H1 (cell line): ENCODE measurements at regions not wholly inside any gene's neighbourhood (a gene's known extent, or its start where the extent isn't known, plus 50 kb on each side); places are given as distances from the start of the nearest gene placed in this dataset.

Source experiments
- CTCF ChIA-PET: fragments of 300-600 bp; sonication (Branson Sonifier 250); formaldehyde crosslinking; loops from one replicate; lab custom pipeline; 2021; ENCODE audit not compliant: partially characterized antibody; lab: Charles Lee
- POLR2A ChIA-PET: fragments of 300-600 bp; sonication (Branson Sonifier 250); formaldehyde crosslinking; loops from one replicate; lab custom pipeline; 2021; ENCODE audit warnings: inconsistent platforms; ENCODE audit not compliant: partially characterized antibody; lab: Charles Lee
- DNase-seq, 2 experiments: peaks; one replicate each; pipeline versions ENCODE4 v3.0.0 to v3.0.0-alpha.2; 2010 to 2022; ENCODE audit warnings: low spot score in 2 of 2, low read depth in 1 of 2, mixed read lengths in 1 of 2
- FAIRE-seq: peaks from 2 replicates; lab custom pipeline; 2011; peaks lifted over from hg19 to GRCh38; lab: Jason Lieb, UNC
- H2AFZ ChIP-seq: 2 replicates; pipeline ENCODE4 v1.8.1; 2012; ENCODE audit warnings: low read length, inconsistent platforms
- H2AK5ac ChIP-seq: 2 replicates; pipeline ENCODE4 v1.6.1; 2013; ENCODE audit warnings: low read depth, low read length
- H2BK120ac ChIP-seq: replicated peaks from 2 replicates; pipeline ENCODE3; 2013; ENCODE audit warnings: low read depth, low read length, inconsistent platforms
- H2BK12ac ChIP-seq: 2 replicates; pipeline ENCODE4 v1.6.1; 2013; ENCODE audit warnings: low read depth, low read length
- H2BK15ac ChIP-seq: 2 replicates; pipeline ENCODE4 v1.6.1; 2013; ENCODE audit warnings: low read length
- H2BK20ac ChIP-seq: 2 replicates; pipeline ENCODE4 v1.6.1; 2013; ENCODE audit warnings: low read length
- H2BK5ac ChIP-seq: 2 replicates; pipeline ENCODE4 v1.6.1; 2013; ENCODE audit warnings: low read depth, low read length
- H3K14ac ChIP-seq: 2 replicates; pipeline ENCODE4 v1.6.1; 2013; ENCODE audit warnings: inconsistent platforms; ENCODE audit not compliant: insufficient read length
- H3K18ac ChIP-seq: 2 replicates; pipeline ENCODE4 v1.6.1; 2013; ENCODE audit warnings: low read length; ENCODE audit errors: extremely low read depth
- H3K23ac ChIP-seq: 2 replicates; pipeline ENCODE4 v1.6.1; 2013; ENCODE audit warnings: inconsistent platforms; ENCODE audit not compliant: insufficient read length
- H3K23me2 ChIP-seq: 2 replicates; pipeline ENCODE4 v1.6.1; 2013; ENCODE audit warnings: low read depth, low read length
- H3K27ac ChIP-seq: 2 replicates; pipeline ENCODE4 v1.6.1; 2011; ENCODE audit warnings: low read depth, low read length, inconsistent platforms
- H3K27me3 ChIP-seq, 4 experiments: replicated peaks in 1 of 4; 1 replicate in 1 of 4; 2 replicates in 3 of 4; pipeline versions ENCODE4 v1.6.1 to v1.8.1; 2011 to 2013; ENCODE audit warnings: low read length in 3 of 4, mild to moderate bottlenecking in 3 of 4, inconsistent platforms in 2 of 4, mixed read lengths in 2 of 4, moderate library complexity in 1 of 4; ENCODE audit not compliant: control insufficient read depth in 3 of 4, insufficient read depth in 3 of 4; ENCODE audit errors: extremely low read depth in 1 of 4
- H3K36me3 ChIP-seq, 4 experiments: 2 replicates each; pipeline versions ENCODE4 v1.6.1 to v1.8.1; 2011 to 2013; ENCODE audit warnings: mild to moderate bottlenecking in 4 of 4, low read length in 3 of 4, moderate library complexity in 2 of 4, control low read depth in 1 of 4, inconsistent platforms in 1 of 4; ENCODE audit not compliant: insufficient read depth in 4 of 4, control insufficient read depth in 2 of 4
- H3K4ac ChIP-seq: replicated peaks from 2 replicates; pipeline ENCODE3; 2013; ENCODE audit warnings: low read length, low read depth, mixed read lengths, inconsistent platforms; ENCODE audit not compliant: insufficient read length
- H3K4me1 ChIP-seq, 4 experiments: replicated peaks in 1 of 4; 1 replicate in 1 of 4; 2 replicates in 3 of 4; pipeline versions ENCODE4 v1.6.1 to v1.8.1; 2011 to 2013; ENCODE audit warnings: low read length in 3 of 4, inconsistent platforms in 2 of 4, mixed read lengths in 1 of 4; ENCODE audit not compliant: insufficient read depth in 4 of 4, control insufficient read depth in 3 of 4
- H3K4me2 ChIP-seq, 2 experiments: 2 replicates each; pipeline versions ENCODE4 v1.6.1 to v1.8.1; 2011 to 2013; ENCODE audit warnings: low read depth in 2 of 2, low read length in 2 of 2, control low read depth in 1 of 2, inconsistent platforms in 1 of 2, mild to moderate bottlenecking in 1 of 2; ENCODE audit not compliant: insufficient read depth in 1 of 2
- H3K4me3 ChIP-seq, 4 experiments: fragments of 200-600, 300-600 bp in 1 of 4; sonication (generic), shearing (Covaris generic), sonication (Bioruptor Twin) in 1 of 4; 2 replicates each; pipeline versions ENCODE4 v1.5.1 to v1.8.1; 2011 to 2016; ENCODE audit warnings: low read length in 4 of 4, low read depth in 3 of 4, control low read depth in 2 of 4, inconsistent platforms in 2 of 4, mild to moderate bottlenecking in 2 of 4, mixed read lengths in 1 of 4, moderate library complexity in 1 of 4; ENCODE audit not compliant: insufficient read depth in 2 of 4; ENCODE audit errors: extremely low read depth in 1 of 4
- H3K56ac ChIP-seq: replicated peaks from 2 replicates; pipeline ENCODE3; 2013; ENCODE audit warnings: low read depth, mild to moderate bottlenecking, mixed read lengths, low read length, inconsistent platforms; ENCODE audit not compliant: insufficient read length
- H3K79me1 ChIP-seq: 2 replicates; pipeline ENCODE4 v1.6.1; 2013; ENCODE audit warnings: low read depth, low read length, control low read depth
- H3K79me2 ChIP-seq, 2 experiments: 2 replicates each; pipeline versions ENCODE4 v1.6.1 to v1.8.1; 2012 to 2013; ENCODE audit warnings: low read length in 2 of 2, mild to moderate bottlenecking in 2 of 2, inconsistent platforms in 1 of 2; ENCODE audit not compliant: insufficient read depth in 2 of 2, control insufficient read depth in 1 of 2
- H3K9ac ChIP-seq, 4 experiments: replicated peaks in 1 of 4; 1 replicate in 1 of 4; 2 replicates in 3 of 4; pipeline versions ENCODE4 v1.6.1 to v1.8.1; 2011 to 2013; ENCODE audit warnings: low read depth in 3 of 4, low read length in 3 of 4, control low read depth in 2 of 4, mild to moderate bottlenecking in 2 of 4, moderate library complexity in 2 of 4, inconsistent platforms in 1 of 4; ENCODE audit errors: extremely low read depth in 1 of 4
- H3K9me3 ChIP-seq, 2 experiments: 2 replicates each; pipeline versions ENCODE4 v1.6.1 to v1.8.1; 2012 to 2013; ENCODE audit warnings: mild to moderate bottlenecking in 2 of 2, moderate library complexity in 2 of 2, control low read depth in 1 of 2, inconsistent platforms in 1 of 2, low read depth in 1 of 2, low read length in 1 of 2, mixed read lengths in 1 of 2; ENCODE audit not compliant: insufficient read depth in 2 of 2
- H4K20me1 ChIP-seq, 2 experiments: replicated peaks in 1 of 2; 2 replicates each; pipeline versions ENCODE3 to v1.8.1; 2011 to 2013; ENCODE audit warnings: inconsistent platforms in 2 of 2, low read length in 2 of 2, mild to moderate bottlenecking in 1 of 2; ENCODE audit not compliant: insufficient read depth in 2 of 2, control insufficient read depth in 1 of 2
- H4K5ac ChIP-seq: 2 replicates; pipeline ENCODE4 v1.6.1; 2013; ENCODE audit warnings: low read length, low read depth, mixed read lengths, inconsistent platforms; ENCODE audit not compliant: insufficient read length
- H4K8ac ChIP-seq: 2 replicates; pipeline ENCODE4 v1.8.0; 2013; ENCODE audit warnings: mild to moderate bottlenecking, moderate library complexity, low read length, inconsistent platforms; ENCODE audit not compliant: insufficient read depth; ENCODE audit errors: extremely low read depth
- H4K91ac ChIP-seq: replicated peaks from 2 replicates; pipeline ENCODE3; 2013; ENCODE audit warnings: low read length, mixed read lengths, inconsistent platforms; ENCODE audit not compliant: insufficient read length
- BRCA1 ChIP-seq: IDR thresholded peaks from 2 replicates; pipeline ENCODE4 v1.6.1; 2012; ENCODE audit warnings: low read depth, low read length, improper control_type of control experiment
- CEBPB ChIP-seq: IDR thresholded peaks from 2 replicates; pipeline ENCODE4 v1.6.1; 2012; ENCODE audit warnings: low read depth, low read length
- FOSL1 ChIP-seq: IDR thresholded peaks from 2 replicates; pipeline ENCODE4 v1.6.1; 2011; ENCODE audit warnings: mild to moderate bottlenecking, low read depth, low read length, moderate library complexity; ENCODE audit not compliant: insufficient read depth
- GTF2F1 ChIP-seq: IDR thresholded peaks from 2 replicates; pipeline ENCODE4 v1.6.1; 2012; ENCODE audit warnings: low read depth, low read length, improper control_type of control experiment, borderline replicate concordance
- RAD21 ChIP-seq, 2 experiments: IDR thresholded peaks in 1 of 2; conservative IDR thresholded peaks in 1 of 2; 2 replicates each; pipeline ENCODE4 v1.6.1; 2011; ENCODE audit warnings: low read depth in 2 of 2, low read length in 2 of 2, improper control_type of control experiment in 1 of 2, inconsistent platforms in 1 of 2, mild to moderate bottlenecking in 1 of 2, moderate library complexity in 1 of 2
- SIRT6 ChIP-seq: IDR thresholded peaks from one replicate; pipeline ENCODE4 v1.7.1; 2012; ENCODE audit warnings: low read length, inconsistent platforms
- SP2 ChIP-seq: IDR thresholded peaks from 2 replicates; pipeline ENCODE4 v1.6.1; 2012; ENCODE audit warnings: mild to moderate bottlenecking, low read length, inconsistent platforms
- SRF ChIP-seq: IDR thresholded peaks from 2 replicates; pipeline ENCODE4 v1.6.1; 2011; ENCODE audit warnings: mild to moderate bottlenecking, low read depth, low read length, moderate library complexity
- TAF1 ChIP-seq: IDR thresholded peaks from 2 replicates; pipeline ENCODE4 v1.6.1; 2011; ENCODE audit warnings: mild to moderate bottlenecking, low read depth, low read length
- WGBS, 2 experiments: shearing (Covaris generic) in 1 of 2; methylation state at CpG; one replicate each; pipeline versions ENCODE4 v1.1.6 to v1.1.7; 2013 to 2015; ENCODE audit warnings: low lambda C conversion rate in 2 of 2, mixed read lengths in 2 of 2, inconsistent platforms in 1 of 2, low coverage in 1 of 2, missing lambda C conversion rate in 1 of 2; ENCODE audit not compliant: insufficient replicate concordance in 2 of 2, insufficient coverage in 1 of 2, insufficient read length in 1 of 2; ENCODE audit errors: extremely low coverage in 1 of 2, missing lambda C conversion rate in 1 of 2; 5-methylcytosine and 5-hydroxymethylcytosine counted together

DNA sequence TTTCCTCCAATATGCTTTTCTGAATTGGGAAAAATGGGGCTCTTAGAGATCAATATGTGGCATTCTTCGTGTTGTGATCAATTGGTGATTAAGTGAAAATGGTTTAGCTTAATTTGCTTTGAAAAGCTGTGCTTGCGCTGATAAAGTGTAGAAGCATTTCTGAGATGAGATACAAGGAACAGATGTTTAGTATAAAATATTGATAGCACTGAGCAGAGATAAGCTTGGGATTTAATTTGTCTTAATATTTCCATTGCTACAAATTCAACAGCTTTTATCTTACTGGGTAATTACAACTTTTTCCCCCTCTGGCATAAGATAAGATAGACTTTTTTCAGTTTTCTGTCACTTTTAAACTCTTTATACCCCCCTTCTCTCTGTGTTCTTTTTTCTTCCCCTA lies 2204.9 kb upstream of the WWC1 start:
- peaks cover 0 to 10% (median 7%) of the 10 kb centered on the region in 4 experiments; a peak in 2 of 7 replicates for H3K4me1 ChIP-seq
- H3K23ac ChIP-seq = no peak overlapping the region
- H3K9me3 ChIP-seq = no peaks in the 10 kb centered on the region
- H2BK120ac ChIP-seq = no peak overlapping the region
- no peak for TF ChIP-seq BRCA1
- no peak for TF ChIP-seq GTF2F1
- no peak for TF ChIP-seq CEBPB
- no peak for TF ChIP-seq SP2
- TF ChIP-seq FOSL1 = no peak
- TF ChIP-seq SRF = no peak
- no peak for TF ChIP-seq TAF1
- no peak for TF ChIP-seq SIRT6
- no peak for TF ChIP-seq RAD21 (IDR thresholded peaks at IDR 0.05 in 1 of 2, conservative IDR thresholded peaks at IDR 0.05 in 1 of 2; ENCODE audit: low read depth in 2 of 2, low read length in 2 of 2)
- H4K20me1 ChIP-seq = no peaks in the 10 kb centered on the region
- peaks cover 0 to 2% (median 0%) of the 10 kb centered on the region in 4 experiments; a peak in 1 of 7 replicates for H3K27me3 ChIP-seq
- FAIRE-seq (no peak), DNase-seq (no peak)
- POLR2A ChIA-PET = no interaction called here
- no peaks in the 10 kb centered on the region for H3K23me2 ChIP-seq
- H2AFZ ChIP-seq = no peak overlapping the region
- 81% methylated on average over 2 of the region's 2 CpGs; no CpG with 5 or more reads in 1 of the 2 experiments for WGBS, 2 experiments
- H3K9ac ChIP-seq = no peak overlapping the region
- H2BK12ac ChIP-seq = no peak overlapping the region
- no peak overlapping the region for H3K27ac ChIP-seq
- CTCF ChIA-PET = interaction anchor here (0.6 to 1.0 kb wide), 2 partner anchors 457 to 744 kb away, joined by 4 read pairs; no protein-coding TSS in a partner anchor
- H2BK15ac ChIP-seq = no peak overlapping the region
- no peak overlapping the region for H3K18ac ChIP-seq
- no peak overlapping the region for H3K4me3 ChIP-seq
- no peak overlapping the region for H4K91ac ChIP-seq
- H3K56ac ChIP-seq = no peak overlapping the region
- no peaks in the 10 kb centered on the region for H3K79me2 ChIP-seq
- no peaks in the 10 kb centered on the region for H3K36me3 ChIP-seq
- H3K4me2 ChIP-seq = no peak overlapping the region
- H4K5ac ChIP-seq = no peak overlapping the region
- H2BK20ac ChIP-seq = 0 out of 2 replicates have a peak overlapping the region, but pooled peaks have one; percentile 0
- no peak overlapping the region for H4K8ac ChIP-seq
- H3K79me1 ChIP-seq = no peaks in the 10 kb centered on the region
- H2BK5ac ChIP-seq = no peak overlapping the region
- H2AK5ac ChIP-seq = no peak overlapping the region
- H3K14ac ChIP-seq = no peak overlapping the region
- no peak overlapping the region for H3K4ac ChIP-seq
